ENCODE measurements at regions not wholly inside any gene's neighbourhood (a gene's known extent, or its start where the extent isn't known, plus 50 kb on each side); places are given as distances from the start of the nearest gene placed in this dataset.

GRCh38 chr2:206379886-206380285 lies 63.4 kb upstream of the ADAM23 start:
- Histone ChIP-seq H3K27me3 (no peaks in the 10 kb centered on the region), H3K4me1 (no peaks in the 10 kb centered on the region), H3K9me3 (peaks cover 0 to 31% (median 26%) of the 10 kb centered on the region in 4 donors), H3K4me3 (no peak overlapping the region), H3K36me3 (no peaks in the 10 kb centered on the region), H3K27ac (no peak overlapping the region)
- intact Hi-C loops (cut with DNase I; ENCODE audit: low total_unique reads) = no loop called here
- WGBS, 5 donors = 43 to 49% (median 46%) methylated on average over 3 of the region's 3 CpGs
- TF ChIP-seq EP300 (IDR thresholded peaks at IDR 0.05) (no peak), POLR2AphosphoS5 (IDR thresholded peaks at IDR 0.05) (no peak), POLR2A (IDR thresholded peaks at IDR 0.05) (no peak)
- TF ChIP-seq, protein P1, sequence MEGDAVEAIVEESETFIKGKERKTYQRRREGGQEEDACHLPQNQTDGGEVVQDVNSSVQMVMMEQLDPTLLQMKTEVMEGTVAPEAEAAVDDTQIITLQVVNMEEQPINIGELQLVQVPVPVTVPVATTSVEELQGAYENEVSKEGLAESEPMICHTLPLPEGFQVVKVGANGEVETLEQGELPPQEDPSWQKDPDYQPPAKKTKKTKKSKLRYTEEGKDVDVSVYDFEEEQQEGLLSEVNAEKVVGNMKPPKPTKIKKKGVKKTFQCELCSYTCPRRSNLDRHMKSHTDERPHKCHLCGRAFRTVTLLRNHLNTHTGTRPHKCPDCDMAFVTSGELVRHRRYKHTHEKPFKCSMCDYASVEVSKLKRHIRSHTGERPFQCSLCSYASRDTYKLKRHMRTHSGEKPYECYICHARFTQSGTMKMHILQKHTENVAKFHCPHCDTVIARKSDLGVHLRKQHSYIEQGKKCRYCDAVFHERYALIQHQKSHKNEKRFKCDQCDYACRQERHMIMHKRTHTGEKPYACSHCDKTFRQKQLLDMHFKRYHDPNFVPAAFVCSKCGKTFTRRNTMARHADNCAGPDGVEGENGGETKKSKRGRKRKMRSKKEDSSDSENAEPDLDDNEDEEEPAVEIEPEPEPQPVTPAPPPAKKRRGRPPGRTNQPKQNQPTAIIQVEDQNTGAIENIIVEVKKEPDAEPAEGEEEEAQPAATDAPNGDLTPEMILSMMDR (IDR thresholded peaks at IDR 0.05) = no peak
- no peak for DNase-seq

DNA sequence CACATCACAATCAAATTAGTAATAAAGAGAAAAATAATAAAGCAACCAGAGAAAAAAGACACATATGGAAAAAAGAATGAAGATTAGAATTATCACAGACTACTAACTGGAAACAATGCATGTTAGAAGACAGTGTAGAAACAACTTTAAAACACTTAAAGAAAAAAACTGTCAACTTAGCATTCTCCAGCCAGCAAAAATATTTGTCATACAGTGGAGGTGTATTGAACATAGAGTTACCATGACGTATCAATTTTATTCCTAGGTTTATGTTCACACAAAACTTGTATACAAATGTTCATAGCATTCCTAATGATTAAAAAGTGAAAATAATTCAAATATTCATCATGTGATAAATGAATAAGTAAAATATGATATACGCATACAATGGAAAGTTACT lies 61.5 kb upstream of the ADAM23 start:
- no peak overlapping the region for H3K4me3 ChIP-seq
- H3K36me3 ChIP-seq = no peaks in the 10 kb centered on the region
- intact Hi-C loops (cut with DNase I; ENCODE audit: low total_unique reads) = no loop called here
- TF ChIP-seq, protein P1 (IDR thresholded peaks at IDR 0.05) = no peak
- TF ChIP-seq POLR2AphosphoS5 (IDR thresholded peaks at IDR 0.05) (no peak), POLR2A (IDR thresholded peaks at IDR 0.05) (no peak), EP300 (IDR thresholded peaks at IDR 0.05) (no peak)
- DNase-seq = no peak
- peaks cover 0 to 30% (median 23%) of the 10 kb centered on the region in 4 donors for H3K9me3 ChIP-seq
- 92 to 97% (median 96%) methylated on average over 2 of the region's 2 CpGs for WGBS, 5 donors
- no peaks in the 10 kb centered on the region for H3K27me3 ChIP-seq
- no peak overlapping the region for H3K27ac ChIP-seq
- no peaks in the 10 kb centered on the region for H3K4me1 ChIP-seq

DNA sequence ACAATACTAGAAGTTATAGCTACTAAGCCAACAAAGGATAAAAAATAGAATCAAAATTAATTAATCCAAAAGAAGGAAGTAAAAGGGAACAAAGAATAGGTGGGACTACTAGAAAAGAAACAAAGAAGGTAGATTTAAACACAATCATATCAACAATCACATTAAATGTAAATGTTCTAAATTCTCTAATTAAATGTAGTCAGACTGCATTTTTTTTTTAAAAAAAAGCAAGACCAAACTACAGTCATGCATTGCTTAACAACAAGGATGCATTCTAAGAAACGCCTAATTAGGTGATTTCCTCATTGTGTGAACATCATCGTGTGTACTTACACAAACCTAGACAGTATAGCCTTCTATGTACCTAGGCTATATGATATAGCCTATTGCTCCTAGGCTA lies 59.7 kb upstream of the ADAM23 start:
- WGBS, 5 donors = 73 to 82% (median 79%) methylated on average over 2 of the region's 2 CpGs
- no peak for TF ChIP-seq EP300 (IDR thresholded peaks at IDR 0.05)
- TF ChIP-seq, protein P1 (IDR thresholded peaks at IDR 0.05) = no peak
- no peak for TF ChIP-seq POLR2A (IDR thresholded peaks at IDR 0.05)
- TF ChIP-seq POLR2AphosphoS5 (IDR thresholded peaks at IDR 0.05) = no peak

DNA sequence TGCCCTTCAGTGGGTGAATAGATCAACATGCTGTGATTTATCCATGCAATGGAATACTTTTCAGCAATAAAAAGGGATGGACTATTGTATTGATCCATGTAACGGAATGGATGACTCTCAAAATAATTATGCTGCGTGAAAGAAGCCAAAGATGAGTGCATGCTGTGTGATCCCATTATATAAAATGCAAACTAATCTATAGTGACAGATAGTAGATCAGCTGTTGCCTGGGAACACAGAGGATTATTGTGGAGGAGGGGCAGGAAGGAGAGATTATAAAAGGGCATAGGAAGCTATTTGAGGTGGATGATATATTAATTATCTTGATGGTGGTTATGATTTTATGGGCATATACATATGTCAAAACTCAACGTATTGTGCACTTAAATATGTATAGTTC lies 55.5 kb upstream of the ADAM23 start:
- TF ChIP-seq POLR2AphosphoS5 (IDR thresholded peaks at IDR 0.05) (no peak), EP300 (IDR thresholded peaks at IDR 0.05) (no peak), POLR2A (IDR thresholded peaks at IDR 0.05) (no peak)
- TF ChIP-seq, protein P1 (IDR thresholded peaks at IDR 0.05) = no peak
- no peak overlapping the region for H3K27ac ChIP-seq
- no peak overlapping the region for H3K4me3 ChIP-seq
- H3K9me3 ChIP-seq = peaks cover 0 to 23% (median 18%) of the 10 kb centered on the region in 4 donors
- no peak for DNase-seq
- intact Hi-C loops (cut with DNase I; ENCODE audit: low total_unique reads) = no loop called here
- 71 to 83% (median 80%) methylated on average over 3 of the region's 3 CpGs for WGBS, 5 donors
- no peaks in the 10 kb centered on the region for H3K36me3 ChIP-seq
- no peaks in the 10 kb centered on the region for H3K4me1 ChIP-seq
- H3K27me3 ChIP-seq = no peaks in the 10 kb centered on the region

More for the DNA sequence above, 59.7 kb upstream of the ADAM23 start:
- Histone ChIP-seq H3K27ac (no peak overlapping the region), H3K9me3 (peaks cover 0 to 30% (median 21%) of the 10 kb centered on the region in 4 donors), H3K4me3 (no peak overlapping the region), H3K4me1 (no peaks in the 10 kb centered on the region), H3K36me3 (no peaks in the 10 kb centered on the region), H3K27me3 (no peaks in the 10 kb centered on the region)
- intact Hi-C loops (cut with DNase I; ENCODE audit: low total_unique reads) = no loop called here
- no peak for DNase-seq
